Right lobe of liver (tissue), 6 donors: ENCODE measurements at regions not wholly inside any gene's neighbourhood (a gene's known extent, or its start where the extent isn't known, plus 50 kb on each side); places are given as distances from the start of the nearest gene placed in this dataset.

ENCODE experiments used
- ATAC-seq, 4 donors: fragments of 200-7000 bp; cut with Tn5 transposase; one replicate each; pipeline ENCODE4 v1.9.1; 2020; ENCODE audit warnings: mild to moderate bottlenecking in 4 of 4, moderate library complexity in 4 of 4
- DNase-seq, 3 donors: peaks; one replicate each; pipeline ENCODE4 v3.0.0-alpha.2; 2020
- H3K27ac ChIP-seq, 3 donors: fragments of 200-600 bp; one replicate each; pipeline ENCODE4 v1.8.0; 2022
- H3K27me3 ChIP-seq, 2 donors: fragments of 200-600 bp; one replicate each; pipeline ENCODE4 v1.8.0; 2022
- H3K36me3 ChIP-seq, 4 donors: fragments of 200-600 bp; sonication (generic) in 1 of 4; one replicate each; pipeline versions ENCODE4 v1.5.1 to v1.8.0; 2017 to 2022; ENCODE audit warnings: control low read depth in 1 of 4
- H3K4me1 ChIP-seq, 4 donors: fragments of 200-600 bp; sonication (generic) in 1 of 4; one replicate each; pipeline versions ENCODE4 v1.5.1 to v1.8.0; 2017 to 2022; ENCODE audit warnings: control low read depth in 1 of 4
- H3K4me3 ChIP-seq, 3 donors: fragments of 200-600 bp; one replicate each; pipeline ENCODE4 v1.8.0; 2022
- H3K9me3 ChIP-seq, 4 donors: fragments of 200-600 bp; sonication (generic) in 1 of 4; one replicate each; pipeline versions ENCODE4 v1.5.1 to v1.8.0; 2017 to 2022; ENCODE audit warnings: control low read depth in 1 of 4
- CTCF ChIP-seq, 4 donors: fragments of 200-600 bp in 3 of 4; fragments of 450-650 bp in 1 of 4; IDR thresholded peaks; one replicate each; pipeline versions ENCODE4 v1.5.1 to v1.8.0; 2016 to 2022; ENCODE audit warnings: antibody characterized with exemption in 4 of 4, mild to moderate bottlenecking in 2 of 4
- POLR2A ChIP-seq: fragments of 450-650 bp; IDR thresholded peaks from one replicate; pipeline ENCODE4 v1.6.1; 2017; ENCODE audit warnings: antibody characterized with exemption, mild to moderate bottlenecking
- WGBS: methylation state at CpG from one replicate; pipeline ENCODE4 v1.1.6; 2018; ENCODE audit warnings: low coverage, low lambda C conversion rate; ENCODE audit not compliant: insufficient coverage; ENCODE audit errors: missing lambda C conversion rate; 5-methylcytosine and 5-hydroxymethylcytosine counted together
- intact Hi-C, 2 donors: fragments of 100-400 bp; cut with DNase I; formaldehyde crosslinking; loops; one replicate each; pipeline versions ENCODE4 v1.11.2 to v1.14.1; 2022
- donor health status: DM: no; HTN: yes; CAD: no.
- donor health status: DM: no; HTN: no; CAD: no.
- donor health status: DM: no; HTN: no; CAD: no.
- donor health status: DM: no; HTN: yes; CAD: no.
- donor health status: DM: no; HTN: yes; CAD: no.

GRCh38 chr11:22510741-22511140 is 114.9 kb downstream of the FANCF start:
- H3K9me3 ChIP-seq, result no peaks in the 10 kb centered on the region
- no peak for ATAC-seq
- TF ChIP-seq POLR2A, result no peak
- no peak for TF ChIP-seq CTCF (IDR thresholded peaks at IDR 0.05)
- no peak for DNase-seq
- H3K4me1 ChIP-seq, result no peaks in the 10 kb centered on the region
- no peaks in the 10 kb centered on the region for H3K27me3 ChIP-seq
- 40% methylated on average over 2 of the region's 2 CpGs for WGBS
- H3K27ac ChIP-seq, result no peak overlapping the region
- H3K4me3 ChIP-seq, result no peak overlapping the region
- H3K36me3 ChIP-seq, result no peaks in the 10 kb centered on the region
- intact Hi-C loops, result no loop called here

GRCh38 chr11:22510010-22510409 is 115.6 kb downstream of the FANCF start:
- Histone ChIP-seq H3K27me3 (no peaks in the 10 kb centered on the region), H3K4me1 (no peaks in the 10 kb centered on the region), H3K27ac (no peak overlapping the region), H3K4me3 (no peak overlapping the region), H3K9me3 (no peaks in the 10 kb centered on the region), H3K36me3 (no peaks in the 10 kb centered on the region)
- WGBS, result 36% methylated on average over 2 of the region's 2 CpGs
- ATAC-seq (no peak), DNase-seq (no peak)
- intact Hi-C loops, result no loop called here
- TF ChIP-seq CTCF (IDR thresholded peaks at IDR 0.05) (no peak), POLR2A (no peak)

- Histone ChIP-seq H3K4me1 (no peaks in the 10 kb centered on the region), H3K27me3 (no peaks in the 10 kb centered on the region), H3K4me3 (no peak overlapping the region), H3K9me3 (no peaks in the 10 kb centered on the region), H3K27ac (no peak overlapping the region), H3K36me3 (no peaks in the 10 kb centered on the region)
- ATAC-seq (no peak), DNase-seq (no peak)
- intact Hi-C loops, result no loop called here
- 51% methylated on average over 2 of the region's 2 CpGs for WGBS
- no peak for TF ChIP-seq CTCF (IDR thresholded peaks at IDR 0.05)
- TF ChIP-seq POLR2A, result no peak
Measured at GRCh38 chr11:22508665-22509064, 117.0 kb downstream of the FANCF start.

- 65% methylated on average over 3 of the region's 3 CpGs for WGBS
- no peak overlapping the region for H3K27ac ChIP-seq
- DNase-seq, result no peak
- no peaks in the 10 kb centered on the region for H3K36me3 ChIP-seq
- no peak for ATAC-seq
- H3K4me3 ChIP-seq, result no peak overlapping the region
- H3K4me1 ChIP-seq, result no peaks in the 10 kb centered on the region
- no peaks in the 10 kb centered on the region for H3K9me3 ChIP-seq
- intact Hi-C loops, result no loop called here
- TF ChIP-seq POLR2A (no peak), CTCF (IDR thresholded peaks at IDR 0.05) (no peak)
- no peaks in the 10 kb centered on the region for H3K27me3 ChIP-seq
Measured at GRCh38 chr11:22497474-22497873, 128.1 kb downstream of the FANCF start.

GRCh38 chr11:22491555-22492225 is 133.9 kb downstream of the FANCF start:
- TF ChIP-seq POLR2A, result no peak
- WGBS, result 65% methylated on average over 16 of the region's 16 CpGs
- H3K27ac ChIP-seq, result no peak overlapping the region
- ATAC-seq (no peak), DNase-seq (no peak)
- H3K4me3 ChIP-seq, result no peak overlapping the region
- H3K27me3 ChIP-seq, result no peaks in the 10 kb centered on the region
- H3K4me1 ChIP-seq, result no peaks in the 10 kb centered on the region
- no peaks in the 10 kb centered on the region for H3K36me3 ChIP-seq
- H3K9me3 ChIP-seq, result no peaks in the 10 kb centered on the region
- intact Hi-C loops, result no loop called here
